GM06990 (cell line): ENCODE measurements at regions not wholly inside any gene's neighbourhood (a gene's known extent, or its start where the extent isn't known, plus 50 kb on each side); places are given as distances from the start of the nearest gene placed in this dataset.

Experiments used
- DNase-seq: peaks from one replicate; pipeline ENCODE4 v3.0.0-alpha.2; 2011; ENCODE audit not compliant: insufficient read length; ENCODE audit errors: extremely low read depth
- H3K27me3 ChIP-seq: replicated peaks from 2 replicates; pipeline ENCODE4 v1.6.0; 2011; ENCODE audit warnings: low read length; ENCODE audit not compliant: control insufficient read depth, insufficient read depth
- H3K36me3 ChIP-seq: 2 replicates; pipeline ENCODE4 v1.5.1; 2011; ENCODE audit warnings: low read length; ENCODE audit not compliant: control insufficient read depth, insufficient read depth
- H3K4me3 ChIP-seq: replicated peaks from 2 replicates; pipeline ENCODE4 v1.5.1; 2011; ENCODE audit warnings: low read depth, mild to moderate bottlenecking, control low read depth, low read length
- CTCF ChIP-seq: IDR thresholded peaks from 2 replicates; pipeline ENCODE4 v1.5.1; 2011; ENCODE audit warnings: low read length, control low read depth, mild to moderate bottlenecking, inconsistent platforms; ENCODE audit not compliant: insufficient read depth, poor library complexity, severe bottlenecking

- no peaks in the 10 kb centered on the region for H3K27me3 ChIP-seq
- peak; percentile 67 for DNase-seq
- H3K4me3 ChIP-seq = peak overlapping the region; percentile 39
- no peak for TF ChIP-seq CTCF
- no peaks in the 10 kb centered on the region for H3K36me3 ChIP-seq
These were observed 394.9 kb downstream of the GADD45G start for GRCh38 chr9:89999534-90000370.

GRCh38 chr9:90000925-90001324 is 396.1 kb downstream of the GADD45G start:
- H3K27me3 ChIP-seq = no peaks in the 10 kb centered on the region
- no peak overlapping the region for H3K4me3 ChIP-seq
- H3K36me3 ChIP-seq = no peaks in the 10 kb centered on the region
- no peak for DNase-seq
- no peak for TF ChIP-seq CTCF

- no peak for TF ChIP-seq CTCF
- no peaks in the 10 kb centered on the region for H3K27me3 ChIP-seq
- no peaks in the 10 kb centered on the region for H3K36me3 ChIP-seq
- DNase-seq = no peak
- no peak overlapping the region for H3K4me3 ChIP-seq
These were observed 396.9 kb downstream of the GADD45G start for GRCh38 chr9:90001747-90002146.

DNA sequence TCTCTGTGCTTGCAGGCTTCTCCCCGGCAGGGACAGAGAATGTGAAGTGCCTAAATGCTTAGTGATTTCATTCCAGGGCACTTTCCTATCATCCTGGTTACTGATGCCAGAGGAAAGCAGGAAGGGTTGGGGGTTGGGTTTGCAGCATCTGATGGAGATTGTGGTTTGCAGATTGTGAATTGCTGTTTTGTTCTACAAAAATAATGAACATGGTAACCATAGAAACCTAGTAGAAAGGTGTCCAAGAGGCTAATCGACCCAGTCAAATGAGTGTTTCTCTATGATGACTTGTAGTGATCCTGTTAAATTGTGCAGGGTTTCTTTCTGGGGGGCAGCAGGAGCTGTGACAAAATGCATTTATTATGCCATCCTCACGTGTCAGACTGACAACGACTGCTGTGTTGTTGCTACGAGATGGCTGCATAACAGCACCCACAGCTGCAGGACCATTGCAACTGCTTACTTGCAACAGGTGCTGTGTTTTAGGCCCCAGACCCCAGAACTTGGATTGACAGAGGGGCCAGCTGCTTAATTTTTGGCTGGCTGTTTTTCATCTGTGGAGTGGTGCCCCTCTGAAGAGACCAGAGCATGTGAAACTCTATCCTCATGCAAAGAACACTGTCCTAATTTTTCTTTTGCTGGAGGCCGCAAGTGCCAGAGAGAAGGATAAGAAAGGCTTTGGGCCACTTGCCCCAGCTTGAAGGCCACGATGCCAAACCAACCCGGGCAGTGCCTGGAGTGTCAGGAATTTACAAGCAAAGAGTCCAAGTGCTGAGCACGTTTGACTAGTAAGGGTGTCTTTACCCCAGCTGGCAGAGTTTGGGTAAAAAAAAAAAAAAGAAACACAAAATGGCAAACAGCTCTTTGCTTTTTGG is 397.8 kb downstream of the GADD45G start:
- Histone ChIP-seq H3K27me3 (no peaks in the 10 kb centered on the region), H3K4me3 (no peak overlapping the region), H3K36me3 (no peaks in the 10 kb centered on the region)
- no peak for DNase-seq
- no peak for TF ChIP-seq CTCF

DNA sequence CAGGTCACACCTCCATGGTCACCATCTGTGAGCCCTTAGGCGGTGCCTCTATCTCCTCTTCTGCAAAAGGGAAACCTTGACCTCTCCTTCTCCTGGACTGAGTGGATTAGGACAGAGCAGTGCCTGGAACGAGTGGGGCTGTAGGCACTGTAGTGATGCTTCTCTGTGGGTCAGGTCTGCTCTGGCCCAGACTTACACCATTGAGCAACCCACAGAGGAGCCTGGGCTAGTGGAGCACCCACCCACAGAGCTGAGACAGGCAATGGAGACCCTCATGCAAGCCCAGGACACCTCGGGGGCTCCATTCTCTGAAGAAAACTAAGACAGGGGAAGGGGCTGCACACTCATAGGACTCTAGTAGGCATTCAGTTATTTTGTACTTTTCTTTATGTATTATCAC is 400.6 kb downstream of the GADD45G start:
- Histone ChIP-seq H3K27me3 (no peaks in the 10 kb centered on the region; the same call in 1 of the 2 replicates), H3K36me3 (no peaks in the 10 kb centered on the region), H3K4me3 (no peak overlapping the region)
- no peak for TF ChIP-seq CTCF
- no peak for DNase-seq
